GM20000 (cell line): ENCODE measurements at regions not wholly inside any gene's neighbourhood (a gene's known extent, or its start where the extent isn't known, plus 50 kb on each side); places are given as distances from the start of the nearest gene placed in this dataset.

ENCODE experiments used
- DNase-seq: peaks from one replicate; pipeline ENCODE4 v3.0.0; 2012; ENCODE audit warnings: low spot score
- TF ChIP-seq, protein P1 (sequence below): IDR thresholded peaks from 2 replicates; pipeline ENCODE4 v1.5.1; 2012; ENCODE audit warnings: mild to moderate bottlenecking, control low read depth; ENCODE audit errors: extremely low read depth, missing control alignments

DNA sequence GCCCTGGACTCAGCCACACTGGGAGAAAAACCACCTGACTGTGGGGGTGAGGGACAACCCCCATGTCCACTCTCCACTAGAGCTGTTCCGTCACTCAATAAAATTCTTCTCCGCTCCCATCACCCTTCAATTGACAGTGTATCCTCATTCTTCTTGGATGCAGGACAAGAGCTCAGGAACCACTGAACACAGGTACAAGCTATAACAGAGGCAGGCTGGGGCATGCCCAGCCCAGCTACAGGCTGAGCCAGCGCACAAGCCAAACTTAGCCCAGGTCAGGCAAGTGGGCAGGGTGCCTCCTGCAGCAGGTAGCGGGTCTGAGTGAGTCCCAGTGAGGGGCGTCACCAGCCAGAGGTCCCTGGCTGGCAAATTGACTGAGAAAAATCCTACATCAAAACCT, 183.4 kb downstream of the HINT1 start:
- no peak for DNase-seq
- TF ChIP-seq, protein P1, sequence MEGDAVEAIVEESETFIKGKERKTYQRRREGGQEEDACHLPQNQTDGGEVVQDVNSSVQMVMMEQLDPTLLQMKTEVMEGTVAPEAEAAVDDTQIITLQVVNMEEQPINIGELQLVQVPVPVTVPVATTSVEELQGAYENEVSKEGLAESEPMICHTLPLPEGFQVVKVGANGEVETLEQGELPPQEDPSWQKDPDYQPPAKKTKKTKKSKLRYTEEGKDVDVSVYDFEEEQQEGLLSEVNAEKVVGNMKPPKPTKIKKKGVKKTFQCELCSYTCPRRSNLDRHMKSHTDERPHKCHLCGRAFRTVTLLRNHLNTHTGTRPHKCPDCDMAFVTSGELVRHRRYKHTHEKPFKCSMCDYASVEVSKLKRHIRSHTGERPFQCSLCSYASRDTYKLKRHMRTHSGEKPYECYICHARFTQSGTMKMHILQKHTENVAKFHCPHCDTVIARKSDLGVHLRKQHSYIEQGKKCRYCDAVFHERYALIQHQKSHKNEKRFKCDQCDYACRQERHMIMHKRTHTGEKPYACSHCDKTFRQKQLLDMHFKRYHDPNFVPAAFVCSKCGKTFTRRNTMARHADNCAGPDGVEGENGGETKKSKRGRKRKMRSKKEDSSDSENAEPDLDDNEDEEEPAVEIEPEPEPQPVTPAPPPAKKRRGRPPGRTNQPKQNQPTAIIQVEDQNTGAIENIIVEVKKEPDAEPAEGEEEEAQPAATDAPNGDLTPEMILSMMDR = no peak

DNA sequence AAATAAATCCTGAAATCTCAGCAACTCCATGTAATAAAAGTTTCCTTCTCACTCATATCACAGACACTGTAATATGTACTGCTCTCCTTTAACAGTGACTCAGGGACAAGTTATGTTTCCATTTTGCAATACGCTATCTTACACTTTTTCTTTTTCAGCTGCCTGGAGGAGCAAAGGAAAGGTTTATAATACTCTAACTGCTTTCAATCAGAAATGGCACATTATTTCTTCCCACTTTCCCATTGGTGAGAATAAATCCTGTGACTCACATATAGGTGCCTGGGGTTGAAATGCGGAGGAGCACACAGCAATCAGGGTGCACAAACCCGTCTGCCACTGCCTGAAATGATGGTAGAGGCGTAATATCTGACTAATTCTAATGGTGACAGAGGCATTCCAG, 186.6 kb downstream of the HINT1 start:
- TF ChIP-seq, protein P1 = no peak
- DNase-seq = no peak

DNA sequence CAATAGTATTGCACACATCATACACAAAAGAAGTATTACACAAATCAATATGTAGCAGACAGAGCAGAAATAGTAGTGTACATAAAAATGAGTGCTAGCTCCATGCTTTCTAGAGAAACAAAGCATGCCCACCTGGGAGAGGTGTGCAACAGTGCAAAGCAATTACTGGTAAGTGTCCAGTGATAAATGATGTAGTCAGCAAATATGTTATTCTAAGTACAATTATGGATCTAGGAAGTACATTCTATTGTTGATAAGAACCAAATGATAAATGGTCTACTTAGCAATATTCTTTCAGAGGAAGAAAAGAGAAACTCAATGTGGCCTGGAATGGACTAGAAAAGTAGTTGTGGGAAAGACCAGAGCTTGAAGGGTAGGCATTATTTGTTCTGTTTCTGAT, 188.6 kb downstream of the HINT1 start:
- no peak for DNase-seq
- TF ChIP-seq, protein P1 = no peak

DNA sequence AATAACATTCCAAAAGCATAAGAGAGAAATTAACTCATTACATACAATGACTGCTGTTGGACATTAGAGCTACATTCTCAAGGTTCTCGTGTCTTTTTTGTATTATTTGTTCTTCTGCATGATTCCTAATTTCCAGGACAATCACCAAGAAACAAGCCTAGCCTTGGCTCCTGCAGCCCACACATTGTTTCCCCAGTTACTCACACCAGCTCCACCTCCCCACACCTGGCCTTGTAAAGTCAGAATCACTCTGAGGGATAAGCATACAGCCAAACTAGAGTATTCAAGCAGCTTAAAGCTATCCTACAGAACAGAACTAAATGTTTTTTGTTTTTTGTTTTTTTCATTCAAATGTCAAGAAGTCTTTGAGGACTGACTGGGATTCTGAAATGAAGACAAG, 189.2 kb downstream of the HINT1 start:
- DNase-seq = no peak
- TF ChIP-seq, protein P1 = no peak

DNA sequence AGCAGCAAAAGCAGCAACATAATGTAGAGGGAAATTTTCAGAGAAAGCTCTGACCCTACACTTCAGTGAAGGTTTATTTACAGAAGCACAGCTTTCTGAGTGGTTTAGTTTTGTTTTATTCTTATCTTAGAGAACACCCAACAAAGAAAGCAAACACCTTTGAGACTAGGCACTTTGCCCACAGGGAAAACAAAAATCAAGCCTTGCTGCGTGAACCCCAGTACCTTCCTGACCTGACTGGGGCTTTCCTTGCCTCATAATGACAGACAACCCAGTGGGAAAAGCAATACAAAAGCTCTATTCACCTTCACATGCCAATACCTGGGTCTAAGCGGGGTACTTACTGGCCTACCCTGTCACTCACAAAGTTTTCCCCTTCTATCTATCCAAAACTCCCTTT, 189.8 kb downstream of the HINT1 start:
- DNase-seq = no peak
- TF ChIP-seq, protein P1 = no peak

DNA sequence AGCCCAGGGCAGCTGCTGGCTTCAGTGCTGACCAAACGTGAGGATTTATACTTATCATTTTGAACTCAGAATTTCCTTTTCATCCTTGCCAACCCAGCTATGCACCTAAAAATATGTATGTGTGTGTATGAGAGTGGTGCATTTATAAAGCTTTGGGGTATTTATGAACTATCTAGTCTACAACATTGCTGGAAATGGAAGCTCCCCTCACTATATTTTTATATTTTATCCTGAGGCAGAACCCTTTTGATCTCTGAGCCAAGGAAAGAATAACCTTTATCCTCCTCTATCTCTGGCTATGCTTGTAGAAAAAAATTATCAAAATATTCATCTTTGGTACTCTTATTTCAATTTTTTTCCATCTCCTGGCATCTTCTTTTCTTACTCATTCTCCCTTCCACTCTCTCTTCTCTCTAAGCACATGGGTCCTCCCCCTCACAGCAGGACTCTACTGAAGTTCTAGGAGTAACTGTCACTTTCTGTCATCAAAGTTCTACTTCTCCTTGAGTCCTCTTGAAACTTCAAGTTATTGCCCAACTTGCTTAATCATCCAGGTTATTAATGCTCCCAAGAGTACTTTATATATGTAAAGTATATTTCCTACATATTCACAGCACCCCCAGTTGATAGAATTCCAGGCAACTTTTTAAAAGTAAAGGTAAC, 190.9 kb downstream of the HINT1 start:
- no peak for DNase-seq
- TF ChIP-seq, protein P1 = no peak

DNA sequence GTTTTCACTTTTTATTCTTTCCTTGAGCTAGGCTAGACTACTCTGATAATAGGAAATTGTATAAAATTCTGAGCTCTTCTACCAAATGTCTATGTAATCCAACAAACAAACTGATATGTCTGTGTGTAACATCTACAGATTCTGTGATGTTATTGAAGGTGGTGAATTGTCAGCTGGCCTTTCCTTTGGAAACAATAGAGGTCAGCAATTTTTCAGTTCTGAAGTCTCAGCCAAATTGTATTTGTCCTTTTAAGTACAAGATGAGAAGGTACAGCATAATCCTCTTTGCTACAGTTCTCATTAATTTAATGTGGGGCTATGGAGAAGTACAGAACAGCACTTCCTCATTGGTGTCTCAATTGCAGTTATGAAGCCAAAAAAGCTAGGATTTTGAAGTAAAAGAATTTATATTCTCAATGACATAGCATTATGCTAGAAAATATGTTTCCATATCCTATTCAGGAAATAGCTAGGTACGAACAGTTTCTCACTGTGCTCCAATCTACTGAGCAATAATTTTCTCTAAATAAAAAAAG, 198.0 kb downstream of the HINT1 start:
- no peak for DNase-seq
- TF ChIP-seq, protein P1 = no peak
